ENCODE measurements at regions not wholly inside any gene's neighbourhood (a gene's known extent, or its start where the extent isn't known, plus 50 kb on each side); places are given as distances from the start of the nearest gene placed in this dataset.

DNA sequence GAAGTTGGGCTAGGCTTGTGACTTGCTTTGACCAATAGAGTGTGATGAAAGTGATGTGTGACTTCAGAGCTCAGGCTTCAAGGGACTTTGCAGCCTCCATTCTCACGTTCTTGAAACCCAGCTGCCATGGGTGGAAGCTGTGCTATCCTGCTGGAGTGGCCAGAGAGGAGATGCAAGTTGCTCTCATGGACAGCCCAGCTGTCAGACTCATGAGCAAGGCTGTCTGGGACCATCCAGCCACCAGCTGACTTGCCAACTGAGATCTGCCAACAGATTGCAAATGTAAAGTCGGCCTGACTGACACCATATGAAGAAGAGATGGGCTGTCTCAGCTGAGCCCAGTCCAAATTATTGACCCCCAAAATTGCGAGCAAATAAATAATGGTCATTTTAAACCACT is 226.4 kb upstream of the CXCR4 start:
- TF ChIP-seq, protein P1, sequence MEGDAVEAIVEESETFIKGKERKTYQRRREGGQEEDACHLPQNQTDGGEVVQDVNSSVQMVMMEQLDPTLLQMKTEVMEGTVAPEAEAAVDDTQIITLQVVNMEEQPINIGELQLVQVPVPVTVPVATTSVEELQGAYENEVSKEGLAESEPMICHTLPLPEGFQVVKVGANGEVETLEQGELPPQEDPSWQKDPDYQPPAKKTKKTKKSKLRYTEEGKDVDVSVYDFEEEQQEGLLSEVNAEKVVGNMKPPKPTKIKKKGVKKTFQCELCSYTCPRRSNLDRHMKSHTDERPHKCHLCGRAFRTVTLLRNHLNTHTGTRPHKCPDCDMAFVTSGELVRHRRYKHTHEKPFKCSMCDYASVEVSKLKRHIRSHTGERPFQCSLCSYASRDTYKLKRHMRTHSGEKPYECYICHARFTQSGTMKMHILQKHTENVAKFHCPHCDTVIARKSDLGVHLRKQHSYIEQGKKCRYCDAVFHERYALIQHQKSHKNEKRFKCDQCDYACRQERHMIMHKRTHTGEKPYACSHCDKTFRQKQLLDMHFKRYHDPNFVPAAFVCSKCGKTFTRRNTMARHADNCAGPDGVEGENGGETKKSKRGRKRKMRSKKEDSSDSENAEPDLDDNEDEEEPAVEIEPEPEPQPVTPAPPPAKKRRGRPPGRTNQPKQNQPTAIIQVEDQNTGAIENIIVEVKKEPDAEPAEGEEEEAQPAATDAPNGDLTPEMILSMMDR (conservative IDR thresholded peaks at IDR 0.05; ENCODE audit: low read depth, low read length), result no peak
- no peak for TF ChIP-seq EZH2 (IDR thresholded peaks at IDR 0.05; ENCODE audit: borderline replicate concordance, low read depth, low read length, poor library complexity, severe bottlenecking)
